ENCODE measurements at regions not wholly inside any gene's neighbourhood (a gene's known extent, or its start where the extent isn't known, plus 50 kb on each side); places are given as distances from the start of the nearest gene placed in this dataset.

DNA sequence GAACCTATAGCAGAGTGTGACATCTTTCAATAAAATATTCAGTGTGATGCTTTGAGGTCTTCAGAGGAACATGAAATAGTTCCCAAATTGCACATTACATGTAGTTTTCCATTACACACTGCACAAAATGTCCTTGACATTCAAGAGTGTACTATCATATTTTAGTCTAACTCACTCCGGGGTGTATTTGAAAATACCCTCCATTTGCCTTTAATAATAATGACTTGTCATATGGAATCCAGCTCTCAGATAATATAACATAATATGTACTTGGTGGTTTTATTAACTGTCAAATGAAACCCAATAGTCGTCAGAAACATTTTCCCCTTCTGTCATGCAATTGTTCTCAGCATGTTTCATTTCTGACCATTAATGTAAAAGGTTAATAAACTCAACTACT is 176.7 kb upstream of the CDH19 start:
- DNase-seq (no peak), ATAC-seq (replicated peaks) (no peak)
- Mint-ChIP-seq H3K27ac (no peak overlapping the region), H3K9me3 (no peaks in the 10 kb centered on the region), H3K4me1 (no peaks in the 10 kb centered on the region), H3K27me3 (no peaks in the 10 kb centered on the region), H3K4me3 (no peak overlapping the region), H3K36me3 (no peaks in the 10 kb centered on the region)

- ATAC-seq (replicated peaks) (no peak), DNase-seq (no peak)
- H3K27ac Mint-ChIP-seq = no peak overlapping the region
- no peaks in the 10 kb centered on the region for H3K9me3 Mint-ChIP-seq
- no peaks in the 10 kb centered on the region for H3K4me1 Mint-ChIP-seq
- H3K4me3 Mint-ChIP-seq = no peak overlapping the region
- no peaks in the 10 kb centered on the region for H3K27me3 Mint-ChIP-seq
- H3K36me3 Mint-ChIP-seq = no peaks in the 10 kb centered on the region
These were observed 174.2 kb upstream of the CDH19 start for GRCh38 chr18:66778048-66778447.

- no peaks in the 10 kb centered on the region for H3K36me3 Mint-ChIP-seq
- no peaks in the 10 kb centered on the region for H3K9me3 Mint-ChIP-seq
- ATAC-seq (replicated peaks) = no peak
- no peak for DNase-seq
- no peaks in the 10 kb centered on the region for H3K4me1 Mint-ChIP-seq
- no peak overlapping the region for H3K27ac Mint-ChIP-seq
- no peak overlapping the region for H3K4me3 Mint-ChIP-seq
- H3K27me3 Mint-ChIP-seq = no peaks in the 10 kb centered on the region
These were observed 165.5 kb upstream of the CDH19 start for GRCh38 chr18:66769375-66769774.

- H3K9me3 Mint-ChIP-seq = no peaks in the 10 kb centered on the region
- no peak for DNase-seq
These were observed 160.3 kb upstream of the CDH19 start for GRCh38 chr18:66764230-66764629.

GRCh38 chr18:66761166-66761565 is 157.3 kb upstream of the CDH19 start:
- H3K9me3 Mint-ChIP-seq = no peaks in the 10 kb centered on the region
- no peak for ATAC-seq (replicated peaks)
- no peaks in the 10 kb centered on the region for H3K36me3 Mint-ChIP-seq
- H3K4me3 Mint-ChIP-seq = no peak overlapping the region
- H3K27me3 Mint-ChIP-seq = no peaks in the 10 kb centered on the region
- no peaks in the 10 kb centered on the region for H3K4me1 Mint-ChIP-seq
- H3K27ac Mint-ChIP-seq = no peak overlapping the region
- no peak for DNase-seq

More at GRCh38 chr18:66764230-66764629, 160.3 kb upstream of the CDH19 start:
- no peak for ATAC-seq (replicated peaks)
- Mint-ChIP-seq H3K4me3 (no peak overlapping the region), H3K27ac (no peak overlapping the region), H3K27me3 (no peaks in the 10 kb centered on the region), H3K4me1 (no peaks in the 10 kb centered on the region), H3K36me3 (no peaks in the 10 kb centered on the region)

- H3K27ac Mint-ChIP-seq = no peak overlapping the region
- no peaks in the 10 kb centered on the region for H3K36me3 Mint-ChIP-seq
- H3K4me1 Mint-ChIP-seq = no peaks in the 10 kb centered on the region
- DNase-seq (no peak), ATAC-seq (replicated peaks) (no peak)
- no peak overlapping the region for H3K4me3 Mint-ChIP-seq
- H3K27me3 Mint-ChIP-seq = no peaks in the 10 kb centered on the region
- H3K9me3 Mint-ChIP-seq = no peaks in the 10 kb centered on the region
These were observed 156.7 kb upstream of the CDH19 start for GRCh38 chr18:66760559-66760958.

GRCh38 chr18:66759050-66759828 is 155.3 kb upstream of the CDH19 start:
- Mint-ChIP-seq H3K27ac (no peak overlapping the region), H3K4me1 (no peaks in the 10 kb centered on the region), H3K4me3 (no peak overlapping the region), H3K36me3 (no peaks in the 10 kb centered on the region), H3K9me3 (no peaks in the 10 kb centered on the region), H3K27me3 (no peaks in the 10 kb centered on the region)
- ATAC-seq (replicated peaks) (no peak), DNase-seq (no peak)

DNA sequence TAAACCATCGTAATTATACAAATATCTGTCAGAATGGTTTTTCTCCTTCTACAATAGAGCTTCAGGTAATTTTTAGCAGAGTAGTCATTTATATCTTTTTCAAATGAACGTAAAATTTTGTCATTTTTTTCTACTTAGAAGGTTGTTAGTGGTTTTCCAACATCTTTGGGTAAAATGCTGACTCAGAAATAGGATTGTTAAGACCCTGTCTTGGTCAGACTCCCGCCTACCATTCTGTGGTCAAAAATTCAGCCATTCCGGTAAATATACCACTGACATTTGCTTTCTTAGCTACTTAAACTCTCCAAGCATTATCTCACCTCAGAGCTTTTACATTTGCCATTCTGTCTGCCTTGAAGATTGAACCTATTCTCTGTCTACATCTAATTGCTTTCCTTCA is 154.1 kb upstream of the CDH19 start:
- Mint-ChIP-seq H3K27ac (no peak overlapping the region), H3K9me3 (no peaks in the 10 kb centered on the region), H3K4me1 (no peaks in the 10 kb centered on the region), H3K36me3 (no peaks in the 10 kb centered on the region), H3K27me3 (no peaks in the 10 kb centered on the region), H3K4me3 (no peak overlapping the region)
- DNase-seq = no peak
- ATAC-seq (replicated peaks) = no peak

GRCh38 chr18:66754335-66754734 is 150.4 kb upstream of the CDH19 start:
- no peak for ATAC-seq (replicated peaks)
- no peaks in the 10 kb centered on the region for H3K27me3 Mint-ChIP-seq
- no peaks in the 10 kb centered on the region for H3K4me1 Mint-ChIP-seq
- no peaks in the 10 kb centered on the region for H3K9me3 Mint-ChIP-seq
- H3K36me3 Mint-ChIP-seq = no peaks in the 10 kb centered on the region
- no peak overlapping the region for H3K4me3 Mint-ChIP-seq
- DNase-seq = no peak
- H3K27ac Mint-ChIP-seq = no peak overlapping the region

- Mint-ChIP-seq H3K4me3 (no peak overlapping the region), H3K27me3 (no peaks in the 10 kb centered on the region), H3K4me1 (no peaks in the 10 kb centered on the region), H3K9me3 (no peaks in the 10 kb centered on the region), H3K36me3 (no peaks in the 10 kb centered on the region), H3K27ac (no peak overlapping the region)
- DNase-seq (no peak), ATAC-seq (replicated peaks) (no peak)
These were observed 148.8 kb upstream of the CDH19 start for GRCh38 chr18:66752733-66753132.

GRCh38 chr18:66749481-66750035 is 145.7 kb upstream of the CDH19 start:
- Mint-ChIP-seq H3K4me1 (no peaks in the 10 kb centered on the region), H3K27me3 (no peaks in the 10 kb centered on the region), H3K36me3 (no peaks in the 10 kb centered on the region), H3K9me3 (no peaks in the 10 kb centered on the region), H3K27ac (no peak overlapping the region), H3K4me3 (no peak overlapping the region)
- DNase-seq (no peak), ATAC-seq (replicated peaks) (no peak)

- H3K9me3 Mint-ChIP-seq = no peaks in the 10 kb centered on the region
- DNase-seq (no peak), ATAC-seq (replicated peaks) (no peak)
- no peak overlapping the region for H3K27ac Mint-ChIP-seq
- no peaks in the 10 kb centered on the region for H3K27me3 Mint-ChIP-seq
- H3K4me1 Mint-ChIP-seq = no peaks in the 10 kb centered on the region
- H3K36me3 Mint-ChIP-seq = no peaks in the 10 kb centered on the region
- H3K4me3 Mint-ChIP-seq = no peak overlapping the region
These were observed 145.1 kb upstream of the CDH19 start for GRCh38 chr18:66749030-66749429.

DNA sequence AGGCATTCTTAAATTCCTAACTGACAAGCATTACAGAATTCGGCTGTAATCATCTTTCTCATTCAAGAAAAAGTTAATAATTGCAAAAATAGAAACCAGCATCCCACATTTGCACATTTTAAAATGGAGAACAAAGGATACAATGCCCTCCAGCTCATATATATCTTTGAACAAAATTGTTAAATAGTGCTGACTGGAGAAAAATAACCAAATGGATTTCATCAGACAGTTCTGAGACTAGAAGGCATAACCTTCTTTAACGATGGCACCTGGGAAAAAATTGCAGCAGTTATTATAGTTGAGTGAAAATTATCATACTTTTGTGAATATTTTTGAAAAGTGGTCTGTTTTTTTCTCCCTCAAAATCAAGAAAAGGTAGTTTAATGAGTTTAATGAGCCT is 138.9 kb upstream of the CDH19 start:
- no peaks in the 10 kb centered on the region for H3K27me3 Mint-ChIP-seq
- H3K27ac Mint-ChIP-seq = no peak overlapping the region
- H3K4me1 Mint-ChIP-seq = no peaks in the 10 kb centered on the region
- H3K4me3 Mint-ChIP-seq = no peak overlapping the region
- ATAC-seq (replicated peaks) (no peak), DNase-seq (no peak)
- no peaks in the 10 kb centered on the region for H3K36me3 Mint-ChIP-seq
- peaks cover 0 to 8% of the 10 kb centered on the region in 2 donors for H3K9me3 Mint-ChIP-seq

GRCh38 chr18:66735933-66736332 is 132.0 kb upstream of the CDH19 start:
- no peaks in the 10 kb centered on the region for H3K36me3 Mint-ChIP-seq
- no peak overlapping the region for H3K4me3 Mint-ChIP-seq
- peaks cover 6 to 9% of the 10 kb centered on the region in 2 donors for H3K9me3 Mint-ChIP-seq
- no peaks in the 10 kb centered on the region for H3K4me1 Mint-ChIP-seq
- no peak overlapping the region for H3K27ac Mint-ChIP-seq
- H3K27me3 Mint-ChIP-seq = no peaks in the 10 kb centered on the region
- ATAC-seq (replicated peaks) (no peak), DNase-seq (no peak)

DNA sequence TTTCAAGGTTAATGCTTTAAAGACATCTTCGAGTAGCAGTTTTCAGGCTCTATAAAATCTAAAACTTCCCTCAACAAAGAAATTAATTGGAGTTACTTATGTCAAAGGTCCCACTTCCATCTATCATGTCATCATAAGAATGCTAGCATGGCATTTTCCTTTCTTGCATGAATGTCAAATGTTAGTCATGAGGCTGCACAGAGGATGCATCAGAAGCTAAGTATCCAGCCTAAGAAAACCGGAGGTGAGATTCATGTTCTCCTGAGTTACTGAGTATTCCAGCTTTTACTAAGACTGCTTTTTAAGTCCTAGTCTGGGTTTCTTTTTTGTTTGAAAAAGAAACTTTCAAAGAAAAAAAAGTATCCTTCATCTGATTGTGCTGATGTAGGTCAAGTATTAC is 130.6 kb upstream of the CDH19 start:
- no peak for DNase-seq
- H3K27ac Mint-ChIP-seq = no peak overlapping the region
- no peaks in the 10 kb centered on the region for H3K4me1 Mint-ChIP-seq
- no peaks in the 10 kb centered on the region for H3K27me3 Mint-ChIP-seq
- peaks cover 6% of the 10 kb centered on the region in 2 donors for H3K9me3 Mint-ChIP-seq
- H3K36me3 Mint-ChIP-seq = no peaks in the 10 kb centered on the region
- no peak for ATAC-seq (replicated peaks)
- H3K4me3 Mint-ChIP-seq = no peak overlapping the region

All from stimulated activated naive B cell treated with anti-CD40 and anti-IgM and Interleukin-4, amounts not matched to agents 10 μg/mL and 1 μg/mL and 100 μg/mL, for 72 hours (primary cell).